A549 (cell line): ENCODE measurements at regions not wholly inside any gene's neighbourhood (a gene's known extent, or its start where the extent isn't known, plus 50 kb on each side); places are given as distances from the start of the nearest gene placed in this dataset.

Experiments used
- ATAC-seq, 2 experiments: fragments of 200-7000 bp in 1 of 2; fragments of >200 bp in 1 of 2; cut with Nextera tagmentation in 1 of 2; cut with Tn5 transposase in 1 of 2; 3 replicates each; pipeline versions ENCODE4 v1.8.0 to v1.9.1; 2018 to 2020; ENCODE audit warnings: mild to moderate bottlenecking in 1 of 2, moderate library complexity in 1 of 2
- CTCF ChIA-PET: fragments of 300-600 bp; sonication (Branson Sonifier 250); formaldehyde crosslinking; extraction: SDS; loops from one replicate; lab custom pipeline; 2021; ENCODE audit warnings: antibody characterized with exemption, inconsistent platforms; lab: Yijun Ruan, JAX
- POLR2A ChIA-PET: fragments of 350-600 bp; formaldehyde crosslinking; extraction: SDS; loops from one replicate; lab custom pipeline; 2021; ENCODE audit warnings: antibody characterized with exemption, inconsistent platforms; lab: Yijun Ruan, JAX
- DNase-seq, 2 experiments: peaks; one replicate each; pipeline versions ENCODE4 v3.0.0 to v3.0.0-alpha.2; 2011 to 2016; ENCODE audit warnings: low read depth in 1 of 2, low spot score in 1 of 2
- FAIRE-seq: peaks from 2 replicates; lab custom pipeline; 2011; peaks lifted over from hg19 to GRCh38; lab: Jason Lieb, UNC
- H3K27ac ChIP-seq, 2 experiments: fragments of >200 bp; sonication (Bioruptor Twin); formaldehyde crosslinking; 3 replicates each; pipeline ENCODE4 v1.5.1; 2016 to 2017
- H3K4me1 ChIP-seq: fragments of >200 bp; sonication (Bioruptor Twin); formaldehyde crosslinking; 3 replicates; pipeline ENCODE4 v1.6.1; 2016
- H3K4me2 ChIP-seq: fragments of >200 bp; sonication (Bioruptor Twin); formaldehyde crosslinking; 3 replicates; pipeline ENCODE4 v1.6.1; 2016
- H3K4me3 ChIP-seq: fragments of >200 bp; sonication (Bioruptor Twin); formaldehyde crosslinking; 3 replicates; pipeline ENCODE4 v1.5.1; 2016
- H3K9me3 ChIP-seq: fragments of >200 bp; sonication (Bioruptor Twin); formaldehyde crosslinking; 3 replicates; pipeline ENCODE4 v1.6.1; 2016
- ATOH8 ChIP-seq: fragments of 250-450 bp; sonication (Bioruptor Pico); IDR thresholded peaks from 2 replicates; pipeline ENCODE4 v1.5.0; 2020; ENCODE audit warnings: low read depth, mild to moderate bottlenecking, moderate library complexity
- CBX2 ChIP-seq: fragments of 200-600 bp; sonication (generic); IDR thresholded peaks from 2 replicates; pipeline ENCODE4 v1.6.1; 2016; ENCODE audit warnings: low read depth, mild to moderate bottlenecking, borderline replicate concordance
- CEBPB ChIP-seq, 2 experiments: fragments of >200 bp in 1 of 2; sonication (Bioruptor Twin) in 1 of 2; formaldehyde crosslinking in 1 of 2; IDR thresholded peaks; 2 replicates each; pipeline ENCODE4 v1.6.1; 2012 to 2016
- CHD4 ChIP-seq: fragments of 200-600 bp; sonication (generic); IDR thresholded peaks from 2 replicates; pipeline ENCODE4 v1.6.1; 2016; ENCODE audit warnings: antibody characterized with exemption, mild to moderate bottlenecking, borderline replicate concordance
- CTCF ChIP-seq: fragments of >200 bp; sonication (Bioruptor Twin); formaldehyde crosslinking; IDR thresholded peaks from 3 replicates; pipeline ENCODE4 v1.5.1; 2016
- FOSL2 ChIP-seq, 2 experiments: fragments of 450-650 bp in 1 of 2; fragments of >200 bp in 1 of 2; sonication (Bioruptor Twin) in 1 of 2; formaldehyde crosslinking; IDR thresholded peaks; 2 replicates each; pipeline versions ENCODE4 v1.5.0 to v1.6.1; 2016 to 2020; ENCODE audit warnings: mild to moderate bottlenecking in 1 of 2, moderate library complexity in 1 of 2
- FOXS1 ChIP-seq: fragments of 250-450 bp; sonication (Bioruptor Pico); IDR thresholded peaks from 2 replicates; pipeline ENCODE4 v1.5.0; 2020; ENCODE audit warnings: mild to moderate bottlenecking, moderate library complexity
- GATA3 ChIP-seq: IDR thresholded peaks from 2 replicates; pipeline ENCODE4 v1.6.1; 2012; ENCODE audit warnings: borderline replicate concordance
- HMGXB4 ChIP-seq: fragments of 250-450 bp; sonication (Bioruptor Pico); IDR thresholded peaks from 2 replicates; pipeline ENCODE4 v1.5.0; 2021; ENCODE audit warnings: mild to moderate bottlenecking, moderate library complexity, borderline replicate concordance
- HOXB13 ChIP-seq: fragments of 250-450 bp; sonication (Bioruptor Pico); IDR thresholded peaks from 2 replicates; pipeline ENCODE4 v1.5.0; 2020; ENCODE audit warnings: low read depth, mild to moderate bottlenecking, moderate library complexity
- HOXB5 ChIP-seq: fragments of 250-450 bp; sonication (Bioruptor Pico); IDR thresholded peaks from 2 replicates; pipeline ENCODE4 v1.5.0; 2020; ENCODE audit warnings: mild to moderate bottlenecking, moderate library complexity
- KDM1A ChIP-seq: fragments of 200-600 bp; sonication (generic); IDR thresholded peaks from 2 replicates; pipeline ENCODE4 v1.6.1; 2016; ENCODE audit warnings: low read depth, mild to moderate bottlenecking
- MAFK ChIP-seq: fragments of 450-650 bp; IDR thresholded peaks from 2 replicates; pipeline ENCODE4 v1.6.1; 2014; ENCODE audit not compliant: partially characterized antibody
- MYC ChIP-seq: IDR thresholded peaks from 2 replicates; pipeline ENCODE4 v1.6.1; 2012; ENCODE audit warnings: mild to moderate bottlenecking, inconsistent platforms, low read length, improper control_type of control experiment, borderline replicate concordance
- NPAS2 ChIP-seq: fragments of 250-450 bp; sonication (Bioruptor Pico); IDR thresholded peaks from 2 replicates; pipeline ENCODE4 v1.8.0; 2022; ENCODE audit warnings: mild to moderate bottlenecking, moderate library complexity, borderline replicate concordance
- RCOR1 ChIP-seq: fragments of 150-350 bp; IDR thresholded peaks from 2 replicates; pipeline ENCODE4 v1.6.1; 2014; ENCODE audit warnings: antibody characterized with exemption, low read length, low read depth
- REST ChIP-seq: fragments of 200-600 bp; sonication (generic); IDR thresholded peaks from 2 replicates; pipeline ENCODE4 v1.6.1; 2016; ENCODE audit warnings: antibody characterized with exemption, mild to moderate bottlenecking, moderate library complexity
- RFX5 ChIP-seq: fragments of 450-650 bp; IDR thresholded peaks from 2 replicates; pipeline ENCODE4 v1.7.1; 2014; ENCODE audit warnings: antibody characterized with exemption, mild to moderate bottlenecking, moderate library complexity
- TFCP2L1 ChIP-seq: fragments of 250-450 bp; sonication (Bioruptor Pico); IDR thresholded peaks from 2 replicates; pipeline ENCODE4 v1.5.0; 2021; ENCODE audit warnings: mild to moderate bottlenecking
- ZC3H11A ChIP-seq: fragments of 450-650 bp; IDR thresholded peaks from 2 replicates; pipeline ENCODE4 v1.6.1; 2014; ENCODE audit warnings: antibody characterized with exemption, mild to moderate bottlenecking
- ZFP36 ChIP-seq: fragments of 450-650 bp; IDR thresholded peaks from 2 replicates; pipeline ENCODE4 v1.6.1; 2014; ENCODE audit warnings: borderline replicate concordance; ENCODE audit not compliant: partially characterized antibody
- WGBS: methylation state at CpG from one replicate; pipeline ENCODE4 v1.1.6; 2017; ENCODE audit errors: missing lambda C conversion rate; 5-methylcytosine and 5-hydroxymethylcytosine counted together

DNA sequence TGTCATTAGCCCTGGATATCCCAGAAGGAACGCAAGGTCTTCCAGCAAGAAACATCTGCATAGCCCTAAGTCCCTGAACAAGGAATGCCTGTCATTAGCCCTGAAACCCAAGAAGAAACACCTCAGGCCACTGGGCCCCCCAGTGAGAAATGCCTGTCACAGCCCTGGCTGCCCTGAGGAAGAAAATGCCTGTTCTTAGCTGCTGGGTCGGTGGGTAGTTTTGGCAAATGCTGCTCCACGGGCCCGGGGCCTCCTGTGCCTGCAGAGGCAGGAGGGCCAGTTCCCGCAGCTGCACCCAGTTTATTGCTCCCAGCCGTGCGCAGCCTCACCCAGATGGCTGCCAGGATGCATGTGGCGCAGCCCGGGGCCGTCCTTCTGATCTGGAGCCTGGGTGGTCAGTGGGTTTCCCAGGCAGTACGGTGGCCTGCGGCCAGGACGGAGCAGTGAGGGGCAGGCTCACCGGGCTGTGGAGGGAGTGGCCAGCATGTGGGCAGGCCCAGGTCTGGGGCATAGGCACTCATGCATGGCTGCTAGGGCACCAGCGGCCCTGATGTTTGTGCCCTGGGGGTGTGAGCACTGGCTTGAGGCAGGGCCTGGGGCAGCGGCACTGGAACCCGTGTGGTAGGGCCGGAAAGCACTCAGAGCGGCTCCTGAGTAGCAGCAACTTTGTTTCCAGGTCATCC is 219.0 kb downstream of the ERMARD start:
- ChIA-PET POLR2A (no interaction called here), CTCF (no interaction called here)
- DNase-seq = no peak
- FAIRE-seq = no peak
- H3K9me3 ChIP-seq = no peaks in the 10 kb centered on the region
- no peaks in the 10 kb centered on the region for H3K4me1 ChIP-seq
- ATAC-seq = no peak
- WGBS = 60% methylated on average over 1 of the region's 19 CpGs
- H3K4me2 ChIP-seq = no peak overlapping the region
- H3K4me3 ChIP-seq = no peak overlapping the region
- TF ChIP-seq CHD4 = no peak
- TF ChIP-seq RCOR1 = no peak
- TF ChIP-seq RFX5 = no peak
- no peak for TF ChIP-seq FOSL2 (IDR thresholded peaks at IDR 0.05)
- no peak for TF ChIP-seq FOSL2 (CRISPR knock-in tag; IDR thresholded peaks at IDR 0.05)
- no peak for TF ChIP-seq NPAS2
- TF ChIP-seq CTCF = no peak
- TF ChIP-seq MAFK = no peak
- TF ChIP-seq HMGXB4 (CRISPR knock-in tag) = no peak
- no peak for TF ChIP-seq REST
- TF ChIP-seq GATA3 = no peak
- no peak for TF ChIP-seq HOXB5 (CRISPR knock-in tag)
- TF ChIP-seq MYC = no peak
- no peak for TF ChIP-seq TFCP2L1 (CRISPR knock-in tag)
- no peak for TF ChIP-seq HOXB13 (CRISPR knock-in tag)
- TF ChIP-seq ZFP36 = no peak
- no peak for TF ChIP-seq ZC3H11A
- H3K27ac ChIP-seq = no peak overlapping the region

DNA sequence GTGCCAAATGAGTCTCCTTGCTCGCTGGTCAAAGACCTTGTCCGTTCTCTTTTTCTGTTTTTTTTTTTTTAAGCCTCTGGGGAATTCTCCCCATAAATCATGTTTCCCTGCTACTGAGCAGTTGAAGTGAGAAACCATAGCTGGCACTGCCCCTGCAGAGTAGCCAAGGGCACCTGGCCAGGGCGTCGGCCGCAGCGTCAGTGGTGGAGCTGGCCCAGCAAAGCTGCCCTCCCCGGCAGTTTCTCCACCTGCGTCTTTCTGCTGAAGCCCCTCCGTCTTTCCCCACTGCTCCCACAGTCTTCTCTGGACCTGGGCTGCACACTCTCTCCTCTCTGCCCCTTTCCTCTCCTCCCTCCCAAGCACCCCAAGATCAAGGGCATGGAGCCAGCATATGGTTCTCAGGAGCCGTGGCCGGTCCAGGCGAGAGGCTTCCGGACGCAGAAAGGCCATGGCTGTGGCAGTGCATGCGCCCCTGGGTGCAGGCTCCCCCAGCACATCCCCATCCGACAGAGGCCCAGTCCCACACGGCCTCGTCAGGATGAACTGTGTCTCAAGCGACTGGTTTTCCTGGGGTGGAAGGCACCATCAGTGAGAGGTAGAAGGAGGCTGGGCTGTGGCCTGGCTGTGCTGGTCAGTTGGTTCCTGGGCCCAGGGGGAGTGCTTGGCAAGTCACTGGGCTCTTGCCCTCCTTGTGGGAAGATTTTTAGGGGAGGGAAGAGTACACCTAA is 218.1 kb downstream of the ERMARD start:
- Histone ChIP-seq H3K9me3 (no peaks in the 10 kb centered on the region), H3K4me1 (no peaks in the 10 kb centered on the region), H3K4me3 (no peak overlapping the region), H3K4me2 (no peak overlapping the region), H3K27ac (no peak overlapping the region)
- DNase-seq = no peak
- POLR2A ChIA-PET = no interaction called here
- 59% methylated on average over 15 of the region's 19 CpGs for WGBS
- CTCF ChIA-PET = interaction anchor here (0.6 kb wide), 1 partner anchor 58 kb away, joined by 3 read pairs; no protein-coding TSS in a partner anchor
- ATAC-seq = no peak
- TF ChIP-seq CHD4 (no peak), CBX2 (no peak), ATOH8 (CRISPR knock-in tag) (no peak), FOXS1 (CRISPR knock-in tag) (no peak), KDM1A (no peak), CEBPB (IDR thresholded peaks at IDR 0.05) (no peak)
- FAIRE-seq = no peak
